Neuron (in vitro differentiated cells): ENCODE measurements at regions not wholly inside any gene's neighbourhood (a gene's known extent, or its start where the extent isn't known, plus 50 kb on each side); places are given as distances from the start of the nearest gene placed in this dataset.

Experiments used
- H2AFZ ChIP-seq: one replicate; pipeline ENCODE4 v1.6.1; 2013; ENCODE audit warnings: low read depth, mild to moderate bottlenecking, inconsistent platforms, low read length, moderate library complexity
- H3K27me3 ChIP-seq: one replicate; pipeline ENCODE4 v1.6.1; 2013; ENCODE audit warnings: low read length; ENCODE audit not compliant: insufficient read depth
- H3K36me3 ChIP-seq: one replicate; pipeline ENCODE4 v1.6.1; 2013; ENCODE audit warnings: low read length; ENCODE audit not compliant: insufficient read depth
- H3K4me1 ChIP-seq: one replicate; pipeline ENCODE4 v1.6.1; 2013; ENCODE audit warnings: low read length; ENCODE audit not compliant: insufficient read depth
- H3K4me3 ChIP-seq: 2 replicates; pipeline ENCODE4 v1.5.1; 2013; ENCODE audit warnings: mild to moderate bottlenecking, low read length, moderate library complexity
- H3K9me3 ChIP-seq: one replicate; pipeline ENCODE4 v1.6.1; 2013; ENCODE audit warnings: low read length

DNA sequence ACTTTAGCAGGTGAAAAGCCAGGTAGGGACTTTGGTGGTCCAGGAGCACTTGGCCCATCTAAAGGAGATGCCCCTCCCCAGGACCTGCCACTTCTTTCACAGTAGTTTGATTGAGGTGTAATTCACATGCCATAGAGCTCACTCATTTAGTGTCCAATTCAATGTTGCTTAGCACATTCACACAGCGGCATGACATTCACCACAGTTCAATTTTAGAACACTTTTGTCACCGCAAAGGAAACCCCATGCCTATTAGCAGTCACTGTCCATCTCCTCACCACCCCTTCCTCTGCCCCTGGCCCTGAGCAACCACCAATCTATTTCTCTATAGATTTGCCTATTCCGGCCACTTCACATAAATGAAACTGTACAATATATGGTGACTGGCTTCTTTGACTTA is 211.6 kb upstream of the ZMIZ1 start:
- Histone ChIP-seq H3K9me3 (no peaks in the 10 kb centered on the region), H3K4me1 (no peaks in the 10 kb centered on the region), H2AFZ (no peak overlapping the region), H3K36me3 (no peaks in the 10 kb centered on the region), H3K27me3 (no peaks in the 10 kb centered on the region), H3K4me3 (no peak overlapping the region)

DNA sequence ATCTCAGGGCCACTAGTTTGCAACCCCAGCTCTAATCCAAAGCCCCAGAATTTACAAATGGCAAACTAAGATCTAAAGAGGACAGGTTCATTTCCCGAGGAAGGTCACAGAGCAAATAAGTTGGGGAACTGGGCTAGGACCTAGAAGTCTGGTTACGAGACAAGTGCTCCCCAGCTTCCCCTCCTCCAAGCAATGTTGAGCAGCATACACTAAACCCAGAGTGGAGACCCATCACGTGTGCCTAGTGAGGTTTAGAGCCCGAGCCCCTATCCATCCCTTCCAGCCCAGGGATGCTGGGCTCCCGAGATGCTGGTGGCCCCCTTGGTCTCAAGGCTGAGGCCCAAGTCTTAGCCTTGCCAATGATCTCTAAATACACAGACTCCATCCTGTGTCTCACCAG is 209.5 kb upstream of the ZMIZ1 start:
- Histone ChIP-seq H3K36me3 (no peaks in the 10 kb centered on the region), H3K4me3 (no peak overlapping the region), H3K27me3 (no peaks in the 10 kb centered on the region), H3K4me1 (no peaks in the 10 kb centered on the region), H2AFZ (no peak overlapping the region), H3K9me3 (no peaks in the 10 kb centered on the region)

- H3K27me3 ChIP-seq = no peaks in the 10 kb centered on the region
These were observed 209.0 kb upstream of the ZMIZ1 start for GRCh38 chr10:78859769-78860168.

DNA sequence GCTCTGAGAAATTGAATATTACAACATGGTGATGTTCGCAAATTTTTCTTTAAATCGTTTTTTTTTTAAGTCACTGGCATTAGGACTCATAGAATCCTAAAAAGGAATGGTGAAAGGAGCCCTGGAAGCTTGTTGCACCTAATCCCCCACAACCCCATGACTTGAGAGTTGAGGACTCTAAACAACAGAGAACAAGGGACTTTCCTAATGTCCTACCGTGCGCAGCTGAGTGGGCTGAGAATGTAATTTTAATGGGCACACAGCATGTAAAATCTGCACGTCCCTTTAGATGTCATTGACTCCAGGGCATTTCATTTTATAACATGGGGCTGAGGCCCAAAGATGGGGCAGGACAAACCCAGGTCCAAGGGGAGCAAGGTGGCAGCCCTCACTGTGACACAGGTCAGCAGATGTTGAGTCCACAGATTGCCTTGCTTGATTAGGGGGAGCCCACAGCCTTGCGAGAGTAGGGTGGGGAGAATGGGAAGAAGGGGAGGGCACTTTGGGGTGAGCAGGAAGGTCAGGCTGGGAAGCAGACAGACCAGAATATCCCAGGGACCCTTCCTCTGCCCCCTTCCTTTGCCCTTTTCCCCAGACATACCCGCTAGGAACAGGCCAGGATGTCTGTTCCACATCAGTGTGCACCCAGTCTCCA is 208.4 kb upstream of the ZMIZ1 start:
- Histone ChIP-seq H2AFZ (no peak overlapping the region), H3K27me3 (no peaks in the 10 kb centered on the region), H3K4me3 (no peak overlapping the region), H3K9me3 (no peaks in the 10 kb centered on the region), H3K36me3 (no peaks in the 10 kb centered on the region), H3K4me1 (no peaks in the 10 kb centered on the region)

More at GRCh38 chr10:78859769-78860168, 209.0 kb upstream of the ZMIZ1 start:
- Histone ChIP-seq H3K4me1 (no peaks in the 10 kb centered on the region), H3K9me3 (no peaks in the 10 kb centered on the region), H2AFZ (no peak overlapping the region), H3K36me3 (no peaks in the 10 kb centered on the region), H3K4me3 (no peak overlapping the region)

GRCh38 chr10:78861529-78862327 is 207.0 kb upstream of the ZMIZ1 start:
- Histone ChIP-seq H3K36me3 (no peaks in the 10 kb centered on the region), H3K4me3 (no peak overlapping the region), H2AFZ (no peak overlapping the region), H3K27me3 (no peaks in the 10 kb centered on the region), H3K9me3 (no peaks in the 10 kb centered on the region), H3K4me1 (no peaks in the 10 kb centered on the region)

GRCh38 chr10:78862328-78862640 is 206.5 kb upstream of the ZMIZ1 start:
- Histone ChIP-seq H2AFZ (no peak overlapping the region), H3K27me3 (no peaks in the 10 kb centered on the region), H3K36me3 (no peaks in the 10 kb centered on the region), H3K4me3 (no peak overlapping the region), H3K9me3 (no peaks in the 10 kb centered on the region), H3K4me1 (no peaks in the 10 kb centered on the region)

DNA sequence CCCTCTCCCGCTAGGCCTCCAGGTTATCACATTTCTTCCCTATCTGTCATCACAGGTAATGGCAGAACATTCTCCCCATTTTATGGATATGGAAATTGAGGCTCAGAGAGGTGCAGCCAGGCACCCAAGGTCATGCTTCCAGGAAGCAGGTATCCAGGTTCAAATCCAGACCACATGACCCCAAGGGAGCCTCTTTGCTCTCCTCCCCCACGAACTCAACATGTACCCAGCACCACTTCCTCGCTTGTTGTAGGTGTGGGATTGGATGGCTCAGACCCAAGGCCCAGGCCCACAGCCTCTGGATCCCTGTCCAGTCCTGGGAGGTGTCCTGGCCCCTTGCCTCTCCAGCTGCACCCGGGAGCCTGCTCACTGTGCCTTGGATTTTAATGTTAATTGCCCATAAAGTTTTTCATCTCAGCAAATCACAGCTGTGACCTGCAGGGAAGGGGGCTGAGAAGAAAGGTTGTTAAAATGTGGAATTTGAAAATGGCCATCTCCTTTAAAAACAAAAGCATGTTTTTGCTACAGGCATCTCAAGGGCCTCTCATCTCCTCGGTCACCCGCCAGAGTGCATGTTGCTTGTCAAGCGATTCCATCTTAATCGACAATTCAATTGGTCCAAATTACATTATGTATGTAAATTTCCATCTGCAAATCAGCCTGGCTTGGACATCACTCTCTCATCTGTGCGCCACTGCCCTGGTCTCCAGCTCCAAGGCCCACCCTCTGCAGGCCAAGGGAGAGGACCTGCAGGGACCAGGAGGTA is 205.4 kb upstream of the ZMIZ1 start:
- Histone ChIP-seq H3K4me1 (no peaks in the 10 kb centered on the region), H3K4me3 (no peak overlapping the region), H3K9me3 (no peaks in the 10 kb centered on the region), H2AFZ (no peak overlapping the region), H3K27me3 (no peaks in the 10 kb centered on the region), H3K36me3 (no peaks in the 10 kb centered on the region)

DNA sequence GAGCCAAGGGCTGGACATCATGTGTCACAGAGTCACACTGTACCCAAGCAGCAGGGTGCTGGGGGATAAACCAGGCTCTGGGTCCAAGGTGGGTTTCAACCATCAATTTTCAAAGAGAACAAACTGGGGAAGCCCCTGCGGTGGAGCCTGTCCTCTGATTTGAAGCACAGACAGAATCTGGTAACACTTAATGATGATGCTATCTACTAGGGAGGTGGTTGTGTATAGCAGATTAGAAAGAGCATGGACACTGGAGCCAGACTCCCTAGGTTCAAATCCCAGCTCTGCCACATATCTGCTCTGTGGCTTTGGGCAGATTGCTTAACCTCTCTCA is 204.9 kb upstream of the ZMIZ1 start:
- Histone ChIP-seq H3K27me3 (no peaks in the 10 kb centered on the region), H2AFZ (no peak overlapping the region), H3K9me3 (no peaks in the 10 kb centered on the region), H3K4me3 (no peak overlapping the region), H3K4me1 (no peaks in the 10 kb centered on the region), H3K36me3 (no peaks in the 10 kb centered on the region)

GRCh38 chr10:78864761-78865537 is 203.8 kb upstream of the ZMIZ1 start:
- H3K4me3 ChIP-seq = no peak overlapping the region
- no peaks in the 10 kb centered on the region for H3K9me3 ChIP-seq
- H3K27me3 ChIP-seq = peaks cover 3% of the 10 kb centered on the region
- no peak overlapping the region for H2AFZ ChIP-seq
- H3K4me1 ChIP-seq = no peaks in the 10 kb centered on the region
- no peaks in the 10 kb centered on the region for H3K36me3 ChIP-seq

DNA sequence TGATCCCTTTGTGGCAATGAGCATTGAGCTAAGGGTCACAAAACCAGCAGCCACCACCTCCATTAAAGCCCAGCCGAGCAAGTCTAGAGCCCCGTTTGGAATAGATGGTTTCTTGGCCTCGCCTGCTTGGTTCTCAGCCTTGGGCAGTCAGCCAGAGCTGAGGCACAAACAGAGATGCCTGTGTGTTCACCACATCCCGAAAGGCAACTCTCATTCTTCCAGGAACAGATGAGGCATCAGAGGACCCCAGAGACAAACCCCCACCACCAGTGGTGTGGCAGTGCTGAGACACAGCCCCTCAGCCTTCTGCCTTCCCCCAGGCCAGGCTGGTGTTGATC is 203.3 kb upstream of the ZMIZ1 start:
- Histone ChIP-seq H3K9me3 (no peaks in the 10 kb centered on the region), H3K27me3 (peaks cover 3% of the 10 kb centered on the region), H3K36me3 (no peaks in the 10 kb centered on the region), H3K4me3 (no peak overlapping the region), H3K4me1 (no peaks in the 10 kb centered on the region), H2AFZ (no peak overlapping the region)

DNA sequence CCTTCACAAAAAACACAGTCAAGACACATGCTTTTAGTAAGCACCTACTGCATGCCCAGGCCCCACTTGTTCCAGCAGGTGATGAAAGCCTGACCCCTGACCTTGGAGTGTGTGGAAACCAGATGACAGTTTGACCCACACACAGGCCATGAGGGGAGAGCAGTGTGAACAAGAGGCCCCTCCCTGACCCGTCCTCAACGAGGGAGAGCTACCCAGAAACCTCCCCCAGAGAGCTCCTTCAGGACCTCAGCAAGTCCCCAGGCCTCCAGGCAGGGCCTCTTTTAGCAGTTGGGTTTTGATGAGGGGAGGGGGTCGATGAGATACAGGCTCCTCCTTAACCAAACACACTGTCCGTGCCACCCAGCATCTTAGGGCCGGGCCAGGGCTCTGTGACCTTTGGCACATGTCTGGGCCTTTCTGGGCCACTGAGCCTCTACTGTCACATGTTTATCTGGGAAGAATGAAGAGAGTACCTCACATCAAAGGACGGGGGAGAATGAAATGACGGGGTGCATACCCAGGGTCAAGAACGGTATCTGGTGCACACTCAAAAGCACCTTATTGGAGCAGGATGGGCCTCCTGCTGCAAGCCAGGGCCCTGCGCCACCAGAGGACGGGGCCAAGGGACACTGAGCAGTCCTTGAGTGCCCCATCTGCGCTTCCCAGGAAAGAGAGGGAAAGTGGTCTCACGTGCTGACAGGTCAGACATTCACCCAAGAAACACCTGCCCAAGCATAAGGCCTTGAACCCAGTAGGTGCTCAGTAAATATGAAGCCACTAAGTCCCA is 202.6 kb upstream of the ZMIZ1 start:
- Histone ChIP-seq H3K4me1 (no peaks in the 10 kb centered on the region), H3K4me3 (no peak overlapping the region), H3K36me3 (no peaks in the 10 kb centered on the region), H2AFZ (no peak overlapping the region), H3K9me3 (no peaks in the 10 kb centered on the region), H3K27me3 (peaks cover 3% of the 10 kb centered on the region)

- H3K9me3 ChIP-seq = no peaks in the 10 kb centered on the region
- H3K27me3 ChIP-seq = peaks cover 3% of the 10 kb centered on the region
- no peak overlapping the region for H3K4me3 ChIP-seq
- H3K4me1 ChIP-seq = no peaks in the 10 kb centered on the region
- no peaks in the 10 kb centered on the region for H3K36me3 ChIP-seq
- H2AFZ ChIP-seq = no peak overlapping the region
These were observed 201.8 kb upstream of the ZMIZ1 start for GRCh38 chr10:78866731-78867554.
